ENCODE measurements at regions not wholly inside any gene's neighbourhood (a gene's known extent, or its start where the extent isn't known, plus 50 kb on each side); places are given as distances from the start of the nearest gene placed in this dataset.

GRCh38 chr5:158380661-158381060 is 521.7 kb upstream of the CLINT1 start:
- TF ChIP-seq POLR2AphosphoS5 (IDR thresholded peaks at IDR 0.05; ENCODE audit: borderline replicate concordance, low read depth, low read length) (no peak), EZH2 (IDR thresholded peaks at IDR 0.05) (no peak)

Data from SK-N-MC (cell line).